Neural progenitor cell (in vitro differentiated cells): ENCODE measurements at regions not wholly inside any gene's neighbourhood (a gene's known extent, or its start where the extent isn't known, plus 50 kb on each side); places are given as distances from the start of the nearest gene placed in this dataset.
"Not testable (repeated sequence)": the region's sequence is repeated elsewhere in the genome, so short reads cannot be mapped to it uniquely, and the experiment has no call there.

Source experiments
- DNase-seq: peaks from one replicate; pipeline ENCODE4 v3.0.0-alpha.2; 2016; ENCODE audit warnings: low spot score
- H2AFZ ChIP-seq: fragments of 200-600 bp; sonication (generic); replicated peaks from 2 replicates; pipeline ENCODE4 v1.6.1; 2016; ENCODE audit warnings: antibody characterized with exemption
- H3F3A ChIP-seq: fragments of 200-600 bp; sonication (generic); 2 replicates; pipeline ENCODE4 v1.6.1; 2016; ENCODE audit warnings: antibody characterized with exemption, low read depth
- H3K27ac ChIP-seq: fragments of 200-600 bp; sonication (generic); 2 replicates; pipeline ENCODE4 v1.5.1; 2016; ENCODE audit warnings: mild to moderate bottlenecking
- H3K27me3 ChIP-seq: fragments of 200-600 bp; sonication (generic); 2 replicates; pipeline ENCODE4 v1.6.1; 2016; ENCODE audit warnings: mild to moderate bottlenecking, moderate library complexity
- H3K36me3 ChIP-seq: fragments of 200-600 bp; sonication (generic); 2 replicates; pipeline ENCODE4 v1.5.1; 2016
- H3K4me1 ChIP-seq: fragments of 200-600 bp; sonication (generic); 2 replicates; pipeline ENCODE4 v1.6.1; 2016; ENCODE audit warnings: mixed run types
- H3K4me2 ChIP-seq: fragments of 200-600 bp; sonication (generic); 2 replicates; pipeline ENCODE4 v1.6.1; 2016
- H3K4me3 ChIP-seq: fragments of 200-600 bp; sonication (generic); 2 replicates; pipeline ENCODE4 v1.5.1; 2016
- H3K79me2 ChIP-seq: fragments of 200-600 bp; sonication (generic); 2 replicates; pipeline ENCODE4 v1.6.1; 2016; ENCODE audit warnings: low read depth
- H3K9ac ChIP-seq: fragments of 200-600 bp; sonication (generic); 2 replicates; pipeline ENCODE4 v1.6.1; 2016
- H3K9me3 ChIP-seq: fragments of 200-600 bp; sonication (generic); 2 replicates; pipeline ENCODE4 v1.5.1; 2016; ENCODE audit warnings: low read depth
- H4K20me1 ChIP-seq: fragments of 200-600 bp; sonication (generic); 2 replicates; pipeline ENCODE4 v1.6.1; 2016; ENCODE audit warnings: low read depth
- H3K27ac Mint-ChIP-seq: 3 replicates; pipeline ENCODE4 v1.8.0; 2021; ENCODE audit warnings: mixed read lengths
- H3K27me3 Mint-ChIP-seq: 2 replicates; pipeline ENCODE4 v1.8.0; 2022; ENCODE audit warnings: low read depth, mild to moderate bottlenecking, inconsistent platforms, moderate library complexity, mixed read lengths; ENCODE audit not compliant: insufficient read depth
- H3K36me3 Mint-ChIP-seq: 3 replicates; pipeline ENCODE4 v1.8.0; 2021; ENCODE audit warnings: mixed read lengths
- H3K4me1 Mint-ChIP-seq: 3 replicates; pipeline ENCODE4 v1.8.0; 2021; ENCODE audit warnings: mixed read lengths
- H3K4me3 Mint-ChIP-seq: 3 replicates; pipeline ENCODE4 v1.8.0; 2021; ENCODE audit warnings: mild to moderate bottlenecking, moderate library complexity, mixed read lengths
- H3K9me3 Mint-ChIP-seq: 3 replicates; pipeline ENCODE4 v1.8.0; 2020; ENCODE audit warnings: mixed read lengths
- EZH2 ChIP-seq: fragments of 200-600 bp; sonication (generic); IDR thresholded peaks from 2 replicates; pipeline ENCODE4 v1.6.1; 2017; ENCODE audit warnings: antibody characterized with exemption, mild to moderate bottlenecking, moderate library complexity
- EZH2phosphoT487 ChIP-seq: fragments of 200-600 bp; sonication (generic); IDR thresholded peaks from 2 replicates; pipeline ENCODE4 v1.6.1; 2017; ENCODE audit warnings: antibody characterized with exemption
- TF ChIP-seq, protein P1 (sequence below): fragments of 200-600 bp; sonication (generic); IDR thresholded peaks from 2 replicates; pipeline ENCODE4 v1.5.1; 2017; ENCODE audit warnings: antibody characterized with exemption, mild to moderate bottlenecking

- Histone ChIP-seq H3K4me3 (no peak overlapping the region), H3K9me3 (no peaks in the 10 kb centered on the region), H3K27ac (no peak overlapping the region), H4K20me1 (no peaks in the 10 kb centered on the region), H3F3A (no peaks in the 10 kb centered on the region), H3K79me2 (no peaks in the 10 kb centered on the region), H3K36me3 (no peaks in the 10 kb centered on the region), H2AFZ (peak overlapping the region; percentile 36), H3K27me3 (no peaks in the 10 kb centered on the region), H3K9ac (no peak overlapping the region), H3K4me1 (peaks cover 7% of the 10 kb centered on the region), H3K4me2 (no peak overlapping the region)
- Mint-ChIP-seq H3K36me3 (no peaks in the 10 kb centered on the region), H3K9me3 (no peaks in the 10 kb centered on the region), H3K27me3 (peaks cover 3% of the 10 kb centered on the region), H3K4me3 (no peak overlapping the region), H3K4me1 (peaks cover 7% of the 10 kb centered on the region), H3K27ac (no peak overlapping the region)
- no peak for DNase-seq
- no peak for TF ChIP-seq EZH2phosphoT487
- TF ChIP-seq EZH2: no peak
- TF ChIP-seq, protein P1, sequence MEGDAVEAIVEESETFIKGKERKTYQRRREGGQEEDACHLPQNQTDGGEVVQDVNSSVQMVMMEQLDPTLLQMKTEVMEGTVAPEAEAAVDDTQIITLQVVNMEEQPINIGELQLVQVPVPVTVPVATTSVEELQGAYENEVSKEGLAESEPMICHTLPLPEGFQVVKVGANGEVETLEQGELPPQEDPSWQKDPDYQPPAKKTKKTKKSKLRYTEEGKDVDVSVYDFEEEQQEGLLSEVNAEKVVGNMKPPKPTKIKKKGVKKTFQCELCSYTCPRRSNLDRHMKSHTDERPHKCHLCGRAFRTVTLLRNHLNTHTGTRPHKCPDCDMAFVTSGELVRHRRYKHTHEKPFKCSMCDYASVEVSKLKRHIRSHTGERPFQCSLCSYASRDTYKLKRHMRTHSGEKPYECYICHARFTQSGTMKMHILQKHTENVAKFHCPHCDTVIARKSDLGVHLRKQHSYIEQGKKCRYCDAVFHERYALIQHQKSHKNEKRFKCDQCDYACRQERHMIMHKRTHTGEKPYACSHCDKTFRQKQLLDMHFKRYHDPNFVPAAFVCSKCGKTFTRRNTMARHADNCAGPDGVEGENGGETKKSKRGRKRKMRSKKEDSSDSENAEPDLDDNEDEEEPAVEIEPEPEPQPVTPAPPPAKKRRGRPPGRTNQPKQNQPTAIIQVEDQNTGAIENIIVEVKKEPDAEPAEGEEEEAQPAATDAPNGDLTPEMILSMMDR: no peak
Observed at GRCh38 chr1:113207019-113207418, 134.0 kb downstream of the LRIG2 start.

GRCh38 chr1:113207457-113207856 lies 134.5 kb downstream of the LRIG2 start:
- no peak overlapping the region for H3K4me2 ChIP-seq
- Mint-ChIP-seq H3K36me3 (no peaks in the 10 kb centered on the region), H3K27ac (peak overlapping the region; percentile 47)

GRCh38 chr1:113208425-113208824 lies 135.4 kb downstream of the LRIG2 start:
- H3K4me1 ChIP-seq, H3K4me1 Mint-ChIP-seq, H3K27ac Mint-ChIP-seq, H3K4me3 ChIP-seq, H4K20me1 ChIP-seq, H3K79me2 ChIP-seq, H3K27me3 Mint-ChIP-seq, H3F3A ChIP-seq, H3K4me2 ChIP-seq, H3K36me3 ChIP-seq, H3K4me3 Mint-ChIP-seq, H2AFZ ChIP-seq, H3K36me3 Mint-ChIP-seq, H3K9me3 Mint-ChIP-seq, H3K27me3 ChIP-seq, DNase-seq, H3K9me3 ChIP-seq, H3K27ac ChIP-seq, H3K9ac ChIP-seq: not testable (repeated sequence)

More at GRCh38 chr1:113207457-113207856, 134.5 kb downstream of the LRIG2 start:
- no peak overlapping the region for H3K4me3 ChIP-seq
- TF ChIP-seq EZH2 (no peak), EZH2phosphoT487 (no peak)
- TF ChIP-seq, protein P1: no peak
- H3K9ac ChIP-seq: no peak overlapping the region
- H3F3A ChIP-seq: no peaks in the 10 kb centered on the region
- H3K79me2 ChIP-seq: no peaks in the 10 kb centered on the region
- no peaks in the 10 kb centered on the region for H3K27me3 ChIP-seq
- no peak overlapping the region for H3K27ac ChIP-seq
- Mint-ChIP-seq H3K9me3 (no peaks in the 10 kb centered on the region), H3K27me3 (peaks cover 2% of the 10 kb centered on the region), H3K4me1 (peaks cover 7% of the 10 kb centered on the region), H3K4me3 (no peak overlapping the region)
- H3K36me3 ChIP-seq: no peaks in the 10 kb centered on the region
- no peak for DNase-seq
- no peaks in the 10 kb centered on the region for H4K20me1 ChIP-seq
- H3K4me1 ChIP-seq: peaks cover 7% of the 10 kb centered on the region
- peak overlapping the region; percentile 36 for H2AFZ ChIP-seq
- no peaks in the 10 kb centered on the region for H3K9me3 ChIP-seq

DNA sequence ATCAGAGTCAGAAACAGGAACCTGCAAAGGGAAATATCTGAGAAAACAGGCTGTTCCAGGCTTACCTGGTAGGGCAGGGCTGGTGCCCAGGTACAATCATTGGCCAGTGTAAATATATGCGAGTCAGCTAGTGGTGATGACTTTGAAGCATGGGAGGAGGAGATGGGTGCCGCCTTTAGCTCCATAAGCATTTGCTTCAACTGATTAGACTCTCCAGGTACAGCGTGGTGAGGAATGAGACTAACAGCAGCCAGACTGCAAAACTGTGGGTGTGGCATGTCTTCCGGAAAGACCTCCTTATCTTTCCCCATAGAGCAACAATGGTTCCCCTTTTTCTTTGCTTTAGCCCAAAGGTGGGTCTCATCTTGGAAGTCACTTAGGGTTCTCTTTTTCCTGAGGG lies 137.2 kb downstream of the LRIG2 start:
- H3K27ac ChIP-seq: no peak overlapping the region

More for the DNA sequence above, 137.2 kb downstream of the LRIG2 start:
- DNase-seq: no peak
- H3K36me3 ChIP-seq: no peaks in the 10 kb centered on the region
- Mint-ChIP-seq H3K4me1 (peaks cover 7% of the 10 kb centered on the region), H3K27me3 (peaks cover 2% of the 10 kb centered on the region), H3K27ac (no peak overlapping the region), H3K9me3 (no peaks in the 10 kb centered on the region), H3K4me3 (no peak overlapping the region), H3K36me3 (no peaks in the 10 kb centered on the region)
- no peaks in the 10 kb centered on the region for H3K27me3 ChIP-seq
- no peak overlapping the region for H2AFZ ChIP-seq
- H3K79me2 ChIP-seq: no peaks in the 10 kb centered on the region
- H3K9ac ChIP-seq: no peak overlapping the region
- H3F3A ChIP-seq: no peaks in the 10 kb centered on the region
- no peaks in the 10 kb centered on the region for H4K20me1 ChIP-seq
- no peak overlapping the region for H3K4me3 ChIP-seq
- TF ChIP-seq, protein P1: no peak
- TF ChIP-seq EZH2phosphoT487: no peak
- TF ChIP-seq EZH2: no peak
- H3K4me1 ChIP-seq: peaks cover 7% of the 10 kb centered on the region
- H3K4me2 ChIP-seq: no peak overlapping the region
- no peaks in the 10 kb centered on the region for H3K9me3 ChIP-seq
